PC-3 (cell line): ENCODE measurements at regions not wholly inside any gene's neighbourhood (a gene's known extent, or its start where the extent isn't known, plus 50 kb on each side); places are given as distances from the start of the nearest gene placed in this dataset.

Experiments
- ATAC-seq: fragments of 200-7000 bp; cut with Tn5 transposase; 2 replicates; pipeline ENCODE4 v1.9.1; 2020; ENCODE audit warnings: mild to moderate bottlenecking, moderate library complexity
- BruUV-seq: library from RNA; stranded (reverse); fragments of 400-500 nt; replicated peaks from 2 replicates; lab custom pipeline; 2021; lab: Mats Ljungman, UMichigan
- CTCF ChIA-PET: fragments of 300-600 bp; sonication (Branson Sonifier 250); formaldehyde crosslinking; loops from one replicate; lab custom pipeline; 2022; ENCODE audit warnings: antibody characterized with exemption; lab: Charles Lee
- POLR2A ChIA-PET: fragments of 300-600 bp; sonication (Branson Sonifier 250); formaldehyde crosslinking; loops from one replicate; lab custom pipeline; 2022; ENCODE audit warnings: antibody characterized with exemption; ENCODE audit not compliant: unreplicated experiment; lab: Charles Lee
- DNase-seq: peaks from one replicate; pipeline ENCODE4 v3.0.0-alpha.2; 2015
- H2AFZ ChIP-seq: fragments of 300-600 bp; sonication (generic); 2 replicates; pipeline ENCODE4 v1.6.0; 2016; ENCODE audit warnings: antibody characterized with exemption, low read length
- H3F3A ChIP-seq: fragments of 300-600 bp; sonication (generic); one replicate; pipeline ENCODE4 v1.6.0; 2017; ENCODE audit warnings: antibody characterized with exemption, low read length, control low read depth, mild to moderate bottlenecking; ENCODE audit not compliant: unreplicated experiment
- H3K27ac ChIP-seq: fragments of 300-600 bp; sonication (generic); 2 replicates; pipeline ENCODE4 v1.5.1; 2016; ENCODE audit warnings: mild to moderate bottlenecking, low read length
- H3K27me3 ChIP-seq: fragments of 300-600 bp; sonication (generic); 2 replicates; pipeline ENCODE4 v1.6.1; 2016; ENCODE audit warnings: low read length, mixed read lengths
- H3K36me3 ChIP-seq: fragments of 300-600 bp; sonication (generic); 2 replicates; pipeline ENCODE4 v1.6.1; 2016; ENCODE audit warnings: low read depth, mixed run types, low read length, mixed read lengths
- H3K4me1 ChIP-seq: fragments of 300-600 bp; sonication (generic); 2 replicates; pipeline ENCODE4 v1.5.1; 2016; ENCODE audit warnings: low read length; ENCODE audit not compliant: insufficient read depth
- H3K4me2 ChIP-seq: fragments of 300-600 bp; sonication (generic); 2 replicates; pipeline ENCODE4 v1.6.0; 2016; ENCODE audit warnings: low read length
- H3K4me3 ChIP-seq: fragments of 300-600 bp; sonication (generic); 2 replicates; pipeline ENCODE4 v1.5.1; 2016; ENCODE audit warnings: mild to moderate bottlenecking, low read length, mixed read lengths
- H3K79me2 ChIP-seq: fragments of 300-600 bp; sonication (generic); 2 replicates; pipeline ENCODE4 v1.6.1; 2017; ENCODE audit warnings: low read length, mixed read lengths
- H3K9ac ChIP-seq: fragments of 300-600 bp; sonication (generic); 2 replicates; pipeline ENCODE4 v1.6.0; 2016; ENCODE audit warnings: mild to moderate bottlenecking, low read length
- H3K9me2 ChIP-seq: fragments of 300-600 bp; sonication (generic); replicated peaks from 2 replicates; pipeline ENCODE4 v1.6.1; 2016; ENCODE audit warnings: mixed run types, low read length, mixed read lengths
- H3K9me3 ChIP-seq: fragments of 300-600 bp; sonication (generic); 2 replicates; pipeline ENCODE4 v1.6.1; 2016; ENCODE audit warnings: low read length, mixed read lengths
- H4K20me1 ChIP-seq: fragments of 300-600 bp; sonication (generic); 2 replicates; pipeline ENCODE4 v1.6.1; 2016; ENCODE audit warnings: low read length, mixed read lengths
- CTCF ChIP-seq: fragments of 300-600 bp; sonication (generic); conservative IDR thresholded peaks from 2 replicates; pipeline ENCODE4 v1.5.1; 2017; ENCODE audit warnings: antibody characterized with exemption, low read depth, mild to moderate bottlenecking, low read length
- EZH2 ChIP-seq: fragments of 300-600 bp; sonication (generic); IDR thresholded peaks from one replicate; pipeline ENCODE4 v1.6.1; 2017; ENCODE audit warnings: antibody characterized with exemption, mild to moderate bottlenecking, low read length; ENCODE audit not compliant: unreplicated experiment
- EZH2phosphoT487 ChIP-seq: fragments of 300-600 bp; sonication (generic); IDR thresholded peaks from 2 replicates; pipeline ENCODE4 v1.6.1; 2018; ENCODE audit warnings: mild to moderate bottlenecking, antibody characterized with exemption, low read length, borderline replicate concordance
- intact Hi-C: fragments of 100-400 bp; cut with micrococcal nuclease; formaldehyde crosslinking; loops from 2 replicates; pipeline ENCODE4 v1.9.0; 2023

- no peaks in the 10 kb centered on the region for H3K36me3 ChIP-seq
- H3K9ac ChIP-seq: no peak overlapping the region
- no peak overlapping the region for H3K4me2 ChIP-seq
- no peaks in the 10 kb centered on the region for H3K9me2 ChIP-seq
- H3K79me2 ChIP-seq: no peaks in the 10 kb centered on the region
- no peak overlapping the region for H3K4me3 ChIP-seq
- ATAC-seq: no peak
- peaks cover 10% of the 10 kb centered on the region; the same call in 1 of the 2 replicates for H3K4me1 ChIP-seq
- no peak overlapping the region for H3K27ac ChIP-seq
- no peak for DNase-seq
- no peaks in the 10 kb centered on the region for H4K20me1 ChIP-seq
- TF ChIP-seq EZH2phosphoT487 (no peak), CTCF (no peak), EZH2 (no peak)
- no peaks in the 10 kb centered on the region for H3K9me3 ChIP-seq
- ChIA-PET POLR2A (no interaction called here), CTCF (no interaction called here)
- H3F3A ChIP-seq: no peaks in the 10 kb centered on the region
- intact Hi-C loops: no loop called here
- H3K27me3 ChIP-seq: no peaks in the 10 kb centered on the region
- no TSS peak for BruUV-seq
- no peak overlapping the region for H2AFZ ChIP-seq
Measured at GRCh38 chr5:112546946-112547592, 128.0 kb upstream of the EPB41L4A start.

- Histone ChIP-seq H3K27ac (no peak overlapping the region), H3K9me2 (no peaks in the 10 kb centered on the region), H3K9me3 (no peaks in the 10 kb centered on the region), H3K27me3 (no peaks in the 10 kb centered on the region), H2AFZ (peak overlapping the region; percentile 20; the same call in 1 of the 2 replicates), H4K20me1 (no peaks in the 10 kb centered on the region), H3F3A (no peaks in the 10 kb centered on the region), H3K4me3 (no peak overlapping the region), H3K4me1 (peaks cover 23% of the 10 kb centered on the region), H3K36me3 (no peaks in the 10 kb centered on the region), H3K9ac (no peak overlapping the region), H3K4me2 (no peak overlapping the region), H3K79me2 (no peaks in the 10 kb centered on the region)
- no peak for TF ChIP-seq EZH2phosphoT487
- TF ChIP-seq EZH2: no peak
- TF ChIP-seq CTCF: no peak
- ATAC-seq (peak; percentile 72), DNase-seq (peak; percentile 54)
- ChIA-PET POLR2A (interaction anchor here (0.5 kb wide), 1 partner anchor 388 kb away, joined by 4 read pairs; no protein-coding TSS in a partner anchor), CTCF (interaction anchor here (0.6 kb wide), 1 partner anchor 51 kb away, joined by 6 read pairs; no protein-coding TSS in a partner anchor)
- BruUV-seq: no TSS peak
- intact Hi-C loops: no loop called here
Measured at GRCh38 chr5:112548246-112548881, 129.3 kb upstream of the EPB41L4A start.

GRCh38 chr5:112549127-112549526 lies 130.1 kb upstream of the EPB41L4A start:
- H3K9ac ChIP-seq: no peak overlapping the region
- ATAC-seq: no peak
- intact Hi-C loops: no loop called here
- ChIA-PET CTCF (interaction anchor here (0.6 kb wide), 1 partner anchor 50 kb away, joined by 6 read pairs; no protein-coding TSS in a partner anchor), POLR2A (no interaction called here)
- H3K9me3 ChIP-seq: no peaks in the 10 kb centered on the region
- no peak overlapping the region for H2AFZ ChIP-seq
- H3K4me3 ChIP-seq: no peak overlapping the region
- no peaks in the 10 kb centered on the region for H3K79me2 ChIP-seq
- no peaks in the 10 kb centered on the region for H3K27me3 ChIP-seq
- DNase-seq: no peak
- H3K9me2 ChIP-seq: no peaks in the 10 kb centered on the region
- H3K4me2 ChIP-seq: no peak overlapping the region
- no peaks in the 10 kb centered on the region for H3K36me3 ChIP-seq
- BruUV-seq: no TSS peak
- no peak for TF ChIP-seq EZH2
- no peak for TF ChIP-seq CTCF
- no peak for TF ChIP-seq EZH2phosphoT487
- H3K27ac ChIP-seq: no peak overlapping the region
- H3F3A ChIP-seq: no peaks in the 10 kb centered on the region
- H3K4me1 ChIP-seq: peaks cover 24% of the 10 kb centered on the region
- H4K20me1 ChIP-seq: no peaks in the 10 kb centered on the region
